ENCODE measurements at regions not wholly inside any gene's neighbourhood (a gene's known extent, or its start where the extent isn't known, plus 50 kb on each side); places are given as distances from the start of the nearest gene placed in this dataset.
A peak's percentile ranks its signal among the peaks of the same experiment; 100 is the strongest.

DNA sequence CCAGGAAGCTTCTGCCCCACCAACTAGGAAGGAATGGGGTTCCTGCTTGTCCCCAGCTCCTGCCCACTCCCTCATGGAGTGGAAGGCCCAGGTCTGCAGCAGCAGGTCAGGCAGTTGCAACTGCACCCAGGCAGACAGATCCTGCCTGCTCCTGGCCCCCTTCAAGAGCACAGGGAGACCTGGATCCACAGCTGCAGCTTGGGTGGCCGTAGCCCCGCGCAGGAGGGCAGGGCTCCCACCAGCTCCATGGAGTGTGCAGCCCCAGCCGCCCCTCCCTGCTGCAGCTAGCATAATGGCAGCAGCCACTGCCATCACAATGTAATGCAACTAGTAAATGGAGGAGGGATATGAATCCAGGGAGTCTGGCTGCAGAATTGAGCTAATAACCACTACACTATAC, 187.5 kb upstream of the PLET1 start:
- no peak overlapping the region for H3K27ac ChIP-seq (ENCODE audit: low read length)
- intact Hi-C loops (cut with micrococcal nuclease): no loop called here
- TF ChIP-seq, protein P1, sequence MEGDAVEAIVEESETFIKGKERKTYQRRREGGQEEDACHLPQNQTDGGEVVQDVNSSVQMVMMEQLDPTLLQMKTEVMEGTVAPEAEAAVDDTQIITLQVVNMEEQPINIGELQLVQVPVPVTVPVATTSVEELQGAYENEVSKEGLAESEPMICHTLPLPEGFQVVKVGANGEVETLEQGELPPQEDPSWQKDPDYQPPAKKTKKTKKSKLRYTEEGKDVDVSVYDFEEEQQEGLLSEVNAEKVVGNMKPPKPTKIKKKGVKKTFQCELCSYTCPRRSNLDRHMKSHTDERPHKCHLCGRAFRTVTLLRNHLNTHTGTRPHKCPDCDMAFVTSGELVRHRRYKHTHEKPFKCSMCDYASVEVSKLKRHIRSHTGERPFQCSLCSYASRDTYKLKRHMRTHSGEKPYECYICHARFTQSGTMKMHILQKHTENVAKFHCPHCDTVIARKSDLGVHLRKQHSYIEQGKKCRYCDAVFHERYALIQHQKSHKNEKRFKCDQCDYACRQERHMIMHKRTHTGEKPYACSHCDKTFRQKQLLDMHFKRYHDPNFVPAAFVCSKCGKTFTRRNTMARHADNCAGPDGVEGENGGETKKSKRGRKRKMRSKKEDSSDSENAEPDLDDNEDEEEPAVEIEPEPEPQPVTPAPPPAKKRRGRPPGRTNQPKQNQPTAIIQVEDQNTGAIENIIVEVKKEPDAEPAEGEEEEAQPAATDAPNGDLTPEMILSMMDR (IDR thresholded peaks at IDR 0.05): no peak
- DNase-seq (no peak), ATAC-seq (no peak)
- Mint-ChIP-seq H3K36me3 (peaks cover 10% of the 10 kb centered on the region), H3K27ac (no peak overlapping the region), H3K4me1 (no peaks in the 10 kb centered on the region), H3K4me3 (no peak overlapping the region), H3K27me3 (ENCODE audit: low read depth in 2 of 2) (peaks cover 13 to 45% of the 10 kb centered on the region in 2 donors), H3K9me3 (peaks cover 4 to 5% of the 10 kb centered on the region in 2 donors)
- no peaks in the 10 kb centered on the region for H3K27me3 ChIP-seq (ENCODE audit: control insufficient read depth, insufficient read depth, low read length)
- no peaks in the 10 kb centered on the region for H3K9me3 ChIP-seq (ENCODE audit: control insufficient read depth, insufficient read depth, low read length)
- WGBS (ENCODE audit: insufficient coverage): 100% methylated on average over 3 of the region's 4 CpGs
- H3K36me3 ChIP-seq (ENCODE audit: control insufficient read depth, insufficient read depth, low read length): no peaks in the 10 kb centered on the region
- H3K4me3 ChIP-seq (ENCODE audit: low read length): no peak overlapping the region
- no peaks in the 10 kb centered on the region for H3K4me1 ChIP-seq (ENCODE audit: control insufficient read depth, insufficient read depth, low read length)

DNA sequence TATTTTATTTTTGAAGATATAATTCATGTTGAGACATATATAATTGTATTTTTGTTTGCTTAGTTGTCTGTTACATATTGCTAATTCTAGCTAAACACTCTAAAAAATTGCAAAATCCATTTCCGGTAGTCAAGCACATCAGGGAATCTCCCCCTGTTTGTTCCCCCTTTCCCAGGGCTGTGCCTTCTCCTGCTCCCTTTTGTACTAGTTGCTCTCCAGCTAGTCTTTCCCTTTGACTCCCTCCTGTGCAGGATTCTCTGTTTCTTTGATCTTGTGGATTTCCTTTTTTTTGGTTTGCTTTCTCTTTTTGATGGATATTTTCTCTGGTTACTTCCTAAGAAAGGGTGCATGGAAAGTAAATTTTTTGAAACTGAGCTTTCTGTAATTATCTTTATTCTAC, 188.1 kb upstream of the PLET1 start:
- H3K4me3 Mint-ChIP-seq: no peak overlapping the region
- H3K27me3 Mint-ChIP-seq (ENCODE audit: low read depth in 2 of 2): peaks cover 11 to 39% of the 10 kb centered on the region in 2 donors
- Histone ChIP-seq H3K27ac (ENCODE audit: low read length) (no peak overlapping the region), H3K9me3 (ENCODE audit: control insufficient read depth, insufficient read depth, low read length) (no peaks in the 10 kb centered on the region), H3K4me1 (ENCODE audit: control insufficient read depth, insufficient read depth, low read length) (no peaks in the 10 kb centered on the region), H3K36me3 (ENCODE audit: control insufficient read depth, insufficient read depth, low read length) (no peaks in the 10 kb centered on the region), H3K27me3 (ENCODE audit: control insufficient read depth, insufficient read depth, low read length) (no peaks in the 10 kb centered on the region), H3K4me3 (ENCODE audit: low read length) (no peak overlapping the region)
- H3K9me3 Mint-ChIP-seq: peaks cover 4 to 5% of the 10 kb centered on the region in 2 donors
- H3K36me3 Mint-ChIP-seq: peaks cover 10% of the 10 kb centered on the region
- TF ChIP-seq, protein P1 (IDR thresholded peaks at IDR 0.05): no peak
- 100% methylated on average over 1 of the region's 1 CpG for WGBS (ENCODE audit: insufficient coverage)
- H3K4me1 Mint-ChIP-seq: no peaks in the 10 kb centered on the region
- intact Hi-C loops (cut with micrococcal nuclease): no loop called here
- ATAC-seq: no peak
- H3K27ac Mint-ChIP-seq: no peak overlapping the region
- DNase-seq: no peak

DNA sequence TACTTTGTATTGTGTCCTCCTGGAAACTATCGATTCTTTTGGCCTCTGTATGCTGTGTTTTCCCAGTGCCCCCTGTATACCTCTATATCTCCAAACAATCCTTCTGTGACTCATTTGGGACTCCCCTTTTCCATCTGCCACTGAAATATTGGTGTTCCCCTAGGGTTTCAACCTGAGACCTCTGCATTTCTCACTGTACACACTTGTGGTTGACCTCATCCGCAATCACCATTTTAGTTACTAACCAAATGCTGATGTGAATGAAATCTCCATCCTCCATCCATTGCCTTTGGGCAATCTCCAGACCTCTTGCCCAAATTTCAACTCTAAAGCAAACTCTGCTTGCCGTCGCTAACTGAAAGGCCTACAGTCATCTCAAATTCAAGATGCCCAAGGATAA, 190.6 kb upstream of the PLET1 start:
- Mint-ChIP-seq H3K27me3 (ENCODE audit: low read depth in 2 of 2) (peaks cover 8 to 30% of the 10 kb centered on the region in 2 donors), H3K4me1 (no peaks in the 10 kb centered on the region), H3K9me3 (peaks cover 0 to 2% of the 10 kb centered on the region in 2 donors), H3K4me3 (no peak overlapping the region), H3K27ac (no peak overlapping the region), H3K36me3 (no peaks in the 10 kb centered on the region)
- H3K4me3 ChIP-seq (ENCODE audit: low read length): no peak overlapping the region
- H3K27me3 ChIP-seq (ENCODE audit: control insufficient read depth, insufficient read depth, low read length): no peaks in the 10 kb centered on the region
- 94% methylated on average over 4 of the region's 4 CpGs for WGBS (ENCODE audit: insufficient coverage)
- ATAC-seq: peak in 1 of 3 donors; percentile 40
- TF ChIP-seq, protein P1 (IDR thresholded peaks at IDR 0.05): no peak
- no peak overlapping the region for H3K27ac ChIP-seq (ENCODE audit: low read length)
- intact Hi-C loops (cut with micrococcal nuclease): loop anchor here (10.0 kb wide), 1 partner anchor 226 kb away; the partner anchor contains the start of gene PTS
- no peaks in the 10 kb centered on the region for H3K9me3 ChIP-seq (ENCODE audit: control insufficient read depth, insufficient read depth, low read length)
- H3K4me1 ChIP-seq (ENCODE audit: control insufficient read depth, insufficient read depth, low read length): no peaks in the 10 kb centered on the region
- no peak for DNase-seq
- H3K36me3 ChIP-seq (ENCODE audit: control insufficient read depth, insufficient read depth, low read length): no peaks in the 10 kb centered on the region

Measured in natural killer cell (primary cell).